HG03342 (cell line): ENCODE measurements at regions not wholly inside any gene's neighbourhood (a gene's known extent, or its start where the extent isn't known, plus 50 kb on each side); places are given as distances from the start of the nearest gene placed in this dataset.
A peak's percentile ranks its signal among the peaks of the same experiment; 100 is the strongest.
"Not testable (repeated sequence)": the region's sequence is repeated elsewhere in the genome, so short reads cannot be mapped to it uniquely, and the experiment has no call there.

Experiments
- ATAC-seq: cut with Tn5 transposase; IDR thresholded peaks from one replicate; pipeline ENCODE4 v1.9.1; 2021; ENCODE audit warnings: mild to moderate bottlenecking, moderate library complexity; ENCODE audit not compliant: unreplicated experiment

GRCh38 chr2:107094450-107094986, 208.6 kb upstream of the ST6GAL2 start:
- ATAC-seq, result no peak

- no peak for ATAC-seq
Measured at GRCh38 chr2:107102176-107102575, 216.2 kb upstream of the ST6GAL2 start.

GRCh38 chr2:107107351-107107750, 221.4 kb upstream of the ST6GAL2 start:
- ATAC-seq, result no peak

GRCh38 chr2:107108556-107108955, 222.6 kb upstream of the ST6GAL2 start:
- ATAC-seq, result no peak

GRCh38 chr2:107111623-107112022, 225.7 kb upstream of the ST6GAL2 start:
- ATAC-seq, result no peak

- no peak for ATAC-seq
Measured at GRCh38 chr2:107112561-107112960, 226.6 kb upstream of the ST6GAL2 start.

GRCh38 chr2:107128381-107128780, 242.4 kb upstream of the ST6GAL2 start:
- no peak for ATAC-seq

- peak; percentile 95 for ATAC-seq
Measured at GRCh38 chr2:107132070-107132469, 246.1 kb upstream of the ST6GAL2 start.

- ATAC-seq, result no peak
Measured at GRCh38 chr2:107132746-107133145, 246.8 kb upstream of the ST6GAL2 start.

- ATAC-seq, result no peak
Measured at GRCh38 chr2:107133412-107133811, 247.4 kb upstream of the ST6GAL2 start.

GRCh38 chr2:107136733-107137132, 250.8 kb upstream of the ST6GAL2 start:
- ATAC-seq, result no peak

- no peak for ATAC-seq
Measured at GRCh38 chr2:107137706-107138105, 251.7 kb upstream of the ST6GAL2 start.

GRCh38 chr2:107146181-107146580, 260.2 kb upstream of the ST6GAL2 start:
- no peak for ATAC-seq

- not testable (repeated sequence) for ATAC-seq
Measured at GRCh38 chr2:107146645-107147044, 260.7 kb upstream of the ST6GAL2 start.

GRCh38 chr2:107148055-107148454, 262.1 kb upstream of the ST6GAL2 start:
- no peak for ATAC-seq

GRCh38 chr2:107148496-107148895, 262.5 kb upstream of the ST6GAL2 start:
- ATAC-seq, result no peak

- ATAC-seq, result no peak
Measured at GRCh38 chr2:107160640-107161239, 274.8 kb upstream of the ST6GAL2 start.

- no peak for ATAC-seq
Measured at GRCh38 chr2:107168141-107168540, 282.2 kb upstream of the ST6GAL2 start.

GRCh38 chr2:107174171-107174570, 288.2 kb upstream of the ST6GAL2 start:
- no peak for ATAC-seq

GRCh38 chr2:107182981-107183380, 297.0 kb upstream of the ST6GAL2 start:
- no peak for ATAC-seq

GRCh38 chr2:107187870-107188269, 301.9 kb upstream of the ST6GAL2 start:
- no peak for ATAC-seq

GRCh38 chr2:107195631-107196030, 309.7 kb upstream of the ST6GAL2 start:
- ATAC-seq, result no peak
